ENCODE measurements at regions not wholly inside any gene's neighbourhood (a gene's known extent, or its start where the extent isn't known, plus 50 kb on each side); places are given as distances from the start of the nearest gene placed in this dataset.

- TF ChIP-seq EZH2 (IDR thresholded peaks at IDR 0.05) = no peak
- TF ChIP-seq, protein P1, sequence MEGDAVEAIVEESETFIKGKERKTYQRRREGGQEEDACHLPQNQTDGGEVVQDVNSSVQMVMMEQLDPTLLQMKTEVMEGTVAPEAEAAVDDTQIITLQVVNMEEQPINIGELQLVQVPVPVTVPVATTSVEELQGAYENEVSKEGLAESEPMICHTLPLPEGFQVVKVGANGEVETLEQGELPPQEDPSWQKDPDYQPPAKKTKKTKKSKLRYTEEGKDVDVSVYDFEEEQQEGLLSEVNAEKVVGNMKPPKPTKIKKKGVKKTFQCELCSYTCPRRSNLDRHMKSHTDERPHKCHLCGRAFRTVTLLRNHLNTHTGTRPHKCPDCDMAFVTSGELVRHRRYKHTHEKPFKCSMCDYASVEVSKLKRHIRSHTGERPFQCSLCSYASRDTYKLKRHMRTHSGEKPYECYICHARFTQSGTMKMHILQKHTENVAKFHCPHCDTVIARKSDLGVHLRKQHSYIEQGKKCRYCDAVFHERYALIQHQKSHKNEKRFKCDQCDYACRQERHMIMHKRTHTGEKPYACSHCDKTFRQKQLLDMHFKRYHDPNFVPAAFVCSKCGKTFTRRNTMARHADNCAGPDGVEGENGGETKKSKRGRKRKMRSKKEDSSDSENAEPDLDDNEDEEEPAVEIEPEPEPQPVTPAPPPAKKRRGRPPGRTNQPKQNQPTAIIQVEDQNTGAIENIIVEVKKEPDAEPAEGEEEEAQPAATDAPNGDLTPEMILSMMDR (IDR thresholded peaks at IDR 0.05 in 2 of 3, conservative IDR thresholded peaks at IDR 0.05 in 1 of 3; ENCODE audit: borderline replicate concordance in 1 of 3, insufficient read depth in 1 of 3, low read depth in 2 of 3, low read length in 2 of 3) = no peak
- TF ChIP-seq ELF1 (IDR thresholded peaks at IDR 0.05; ENCODE audit: borderline replicate concordance, low read depth) = no peak
- TF ChIP-seq JUND (IDR thresholded peaks at IDR 0.05) = no peak
- TF ChIP-seq CEBPB (IDR thresholded peaks at IDR 0.05; ENCODE audit: low read depth) = no peak
- TF ChIP-seq POLR2A (IDR thresholded peaks at IDR 0.05; ENCODE audit: borderline replicate concordance, extremely low read depth, insufficient read depth, insufficient read length) = no peak
These were observed 127.8 kb upstream of the CDH5 start for GRCh38 chr16:66238696-66239095.
